WTC11 (cell line): ENCODE measurements at regions not wholly inside any gene's neighbourhood (a gene's known extent, or its start where the extent isn't known, plus 50 kb on each side); places are given as distances from the start of the nearest gene placed in this dataset.

Source experiments
- ATAC-seq: fragments of 200-7000 bp; cut with Tn5 transposase; 2 replicates; pipeline ENCODE4 v1.10.0; 2021; ENCODE audit warnings: mild to moderate bottlenecking, moderate library complexity
- CTCF ChIA-PET: fragments of 300-600 bp; sonication (Branson Sonifier 250); formaldehyde crosslinking; loops from one replicate; lab custom pipeline; 2021; ENCODE audit warnings: antibody characterized with exemption; lab: Charles Lee
- POLR2A ChIA-PET: fragments of 350-600 bp; sonication (Branson Sonifier 250); formaldehyde crosslinking; loops from one replicate; lab custom pipeline; 2021; ENCODE audit warnings: antibody characterized with exemption; lab: Charles Lee
- DNase-seq: peaks from one replicate; pipeline ENCODE4 v3.0.0; 2021; ENCODE audit warnings: low spot score
- H3K27ac Mint-ChIP-seq: 2 replicates; pipeline ENCODE4 v1.8.0; 2021; ENCODE audit warnings: mixed read lengths
- H3K27me3 Mint-ChIP-seq: 2 replicates; pipeline ENCODE4 v1.8.0; 2021; ENCODE audit warnings: low read depth, mild to moderate bottlenecking, moderate library complexity, mixed read lengths
- H3K36me3 Mint-ChIP-seq: 2 replicates; pipeline ENCODE4 v1.8.0; 2021; ENCODE audit warnings: mixed read lengths
- H3K4me1 Mint-ChIP-seq: 2 replicates; pipeline ENCODE4 v1.8.0; 2022; ENCODE audit warnings: mixed read lengths
- H3K4me3 Mint-ChIP-seq: 2 replicates; pipeline ENCODE4 v1.8.0; 2021; ENCODE audit warnings: mild to moderate bottlenecking, moderate library complexity, mixed read lengths
- H3K9me3 Mint-ChIP-seq: 2 replicates; pipeline ENCODE4 v1.8.0; 2021; ENCODE audit warnings: mixed read lengths
- CTCF ChIP-seq: fragments of 200-600 bp; IDR thresholded peaks from 2 replicates; pipeline ENCODE4 v1.8.0; 2022; ENCODE audit warnings: antibody characterized with exemption
- EMX1 ChIP-seq: fragments of 250-450 bp; sonication (Bioruptor Pico); IDR thresholded peaks from 2 replicates; pipeline ENCODE4 v1.8.0; 2021; ENCODE audit warnings: mild to moderate bottlenecking
- ETV6 ChIP-seq: sonication (generic); formaldehyde crosslinking; IDR thresholded peaks from 2 replicates; pipeline ENCODE4 v1.8.1; 2022; ENCODE audit warnings: mild to moderate bottlenecking, missing genetic modification reagents
- FOXJ3 ChIP-seq: sonication (generic); formaldehyde crosslinking; IDR thresholded peaks from 2 replicates; pipeline ENCODE4 v1.9.0; 2021; ENCODE audit warnings: missing genetic modification reagents, mild to moderate bottlenecking, borderline replicate concordance
- FOXP1 ChIP-seq: sonication (generic); formaldehyde crosslinking; IDR thresholded peaks from 2 replicates; pipeline ENCODE4 v1.8.0; 2022; ENCODE audit warnings: missing genetic modification reagents, mild to moderate bottlenecking, moderate library complexity, borderline replicate concordance
- GRHL2 ChIP-seq: fragments of 250-450 bp; sonication (Bioruptor Pico); IDR thresholded peaks from 2 replicates; pipeline ENCODE4 v1.8.0; 2022; ENCODE audit warnings: mild to moderate bottlenecking, moderate library complexity; ENCODE audit not compliant: insufficient replicate concordance, severe bottlenecking
- JUN ChIP-seq: sonication (generic); formaldehyde crosslinking; IDR thresholded peaks from 2 replicates; pipeline ENCODE4 v1.8.0; 2023; ENCODE audit warnings: mild to moderate bottlenecking, missing genetic modification reagents
- KAT7 ChIP-seq: sonication (generic); formaldehyde crosslinking; IDR thresholded peaks from 2 replicates; pipeline ENCODE4 v1.8.1; 2023; ENCODE audit warnings: missing genetic modification reagents, mild to moderate bottlenecking, borderline replicate concordance
- NFATC4 ChIP-seq: fragments of 250-450 bp; sonication (Bioruptor Pico); IDR thresholded peaks from 2 replicates; pipeline ENCODE4 v1.9.0; 2021; ENCODE audit warnings: mild to moderate bottlenecking
- NFYB ChIP-seq: sonication (generic); formaldehyde crosslinking; conservative IDR thresholded peaks from 2 replicates; pipeline ENCODE4 v1.8.0; 2022; ENCODE audit warnings: low read depth, missing genetic modification reagents
- OVOL2 ChIP-seq: fragments of 250-450 bp; sonication (Bioruptor Pico); IDR thresholded peaks from 2 replicates; pipeline ENCODE4 v1.9.0; 2021; ENCODE audit warnings: mild to moderate bottlenecking, borderline replicate concordance
- PREB ChIP-seq: sonication (generic); formaldehyde crosslinking; IDR thresholded peaks from 2 replicates; pipeline ENCODE4 v1.8.1; 2022; ENCODE audit warnings: mild to moderate bottlenecking, missing genetic modification reagents, moderate library complexity, borderline replicate concordance
- RORB ChIP-seq: fragments of 250-450 bp; sonication (Bioruptor Pico); IDR thresholded peaks from 2 replicates; pipeline ENCODE4 v1.9.0; 2021; ENCODE audit warnings: mild to moderate bottlenecking
- STAT6 ChIP-seq: sonication (generic); formaldehyde crosslinking; conservative IDR thresholded peaks from 2 replicates; pipeline ENCODE4 v1.8.1; 2023; ENCODE audit warnings: mild to moderate bottlenecking, low read depth, missing genetic modification reagents, moderate library complexity
- TCF7 ChIP-seq: sonication (generic); formaldehyde crosslinking; IDR thresholded peaks from 2 replicates; pipeline ENCODE4 v1.8.0; 2022; ENCODE audit warnings: mild to moderate bottlenecking, low read depth, missing genetic modification reagents, moderate library complexity
- ZBTB21 ChIP-seq: sonication (generic); formaldehyde crosslinking; IDR thresholded peaks from 2 replicates; pipeline ENCODE4 v1.8.1; 2023; ENCODE audit warnings: mild to moderate bottlenecking, missing genetic modification reagents, borderline replicate concordance
- ZNF232 ChIP-seq: sonication (generic); formaldehyde crosslinking; IDR thresholded peaks from 2 replicates; pipeline ENCODE4 v1.8.0; 2022; ENCODE audit warnings: mild to moderate bottlenecking, missing genetic modification reagents
- ZNF263 ChIP-seq: sonication (generic); formaldehyde crosslinking; IDR thresholded peaks from 2 replicates; pipeline ENCODE4 v1.8.1; 2022; ENCODE audit warnings: low read depth, mild to moderate bottlenecking, moderate library complexity, missing genetic modification reagents
- ZNF396 ChIP-seq: fragments of 250-450 bp; sonication (Bioruptor Pico); IDR thresholded peaks from 2 replicates; pipeline ENCODE4 v1.8.0; 2021; ENCODE audit warnings: mild to moderate bottlenecking, moderate library complexity, borderline replicate concordance
- ZNF423 ChIP-seq: fragments of 250-450 bp; sonication (Bioruptor Pico); IDR thresholded peaks from 2 replicates; pipeline ENCODE4 v2.1.2; 2022; ENCODE audit warnings: mild to moderate bottlenecking, moderate library complexity
- ZNF532 ChIP-seq: fragments of 250-450 bp; sonication (Bioruptor Pico); IDR thresholded peaks from 2 replicates; pipeline ENCODE4 v1.9.0; 2021; ENCODE audit warnings: mild to moderate bottlenecking, borderline replicate concordance

- TF ChIP-seq NFYB (CRISPR knock-in tag) (no peak), OVOL2 (no peak), PREB (no peak), ZNF396 (CRISPR knock-in tag) (no peak)
Measured at GRCh38 chr4:45629717-45630116, 494.1 kb downstream of the GABRG1 start (continued).

GRCh38 chr4:45621971-45622370 is 501.9 kb downstream of the GABRG1 start:
- no peak for TF ChIP-seq RORB (CRISPR knock-in tag)
- TF ChIP-seq EMX1 (CRISPR knock-in tag), result no peak
- TF ChIP-seq ZNF232 (CRISPR knock-in tag), result no peak
- TF ChIP-seq ETV6 (CRISPR knock-in tag), result no peak
- no peak for TF ChIP-seq CTCF
- no peak for TF ChIP-seq KAT7 (CRISPR knock-in tag)
- TF ChIP-seq JUN (CRISPR knock-in tag), result no peak
- no peak for TF ChIP-seq ZNF423 (CRISPR knock-in tag)
- TF ChIP-seq FOXP1, result no peak
- no peak for TF ChIP-seq TCF7
- no peak for TF ChIP-seq ZNF532 (CRISPR knock-in tag)
- no peak for TF ChIP-seq NFATC4 (CRISPR knock-in tag)
- no peak for TF ChIP-seq GRHL2 (CRISPR knock-in tag)
- no peak for TF ChIP-seq STAT6 (CRISPR knock-in tag)
- no peak for TF ChIP-seq ZNF263 (CRISPR knock-in tag)
- no peak for TF ChIP-seq ZBTB21 (CRISPR knock-in tag)
- no peak for TF ChIP-seq NFYB (CRISPR knock-in tag)
- no peak for TF ChIP-seq FOXJ3 (CRISPR knock-in tag)
- DNase-seq (no peak), ATAC-seq (no peak)
- POLR2A ChIA-PET, result no interaction called here
- no peak overlapping the region for H3K4me3 Mint-ChIP-seq
- H3K36me3 Mint-ChIP-seq, result no peaks in the 10 kb centered on the region
- H3K27me3 Mint-ChIP-seq, result no peaks in the 10 kb centered on the region
- no peaks in the 10 kb centered on the region for H3K4me1 Mint-ChIP-seq
- no peaks in the 10 kb centered on the region for H3K9me3 Mint-ChIP-seq
- CTCF ChIA-PET, result no interaction called here
- H3K27ac Mint-ChIP-seq, result no peak overlapping the region
